ENCODE measurements at regions not wholly inside any gene's neighbourhood (a gene's known extent, or its start where the extent isn't known, plus 50 kb on each side); places are given as distances from the start of the nearest gene placed in this dataset.

DNA sequence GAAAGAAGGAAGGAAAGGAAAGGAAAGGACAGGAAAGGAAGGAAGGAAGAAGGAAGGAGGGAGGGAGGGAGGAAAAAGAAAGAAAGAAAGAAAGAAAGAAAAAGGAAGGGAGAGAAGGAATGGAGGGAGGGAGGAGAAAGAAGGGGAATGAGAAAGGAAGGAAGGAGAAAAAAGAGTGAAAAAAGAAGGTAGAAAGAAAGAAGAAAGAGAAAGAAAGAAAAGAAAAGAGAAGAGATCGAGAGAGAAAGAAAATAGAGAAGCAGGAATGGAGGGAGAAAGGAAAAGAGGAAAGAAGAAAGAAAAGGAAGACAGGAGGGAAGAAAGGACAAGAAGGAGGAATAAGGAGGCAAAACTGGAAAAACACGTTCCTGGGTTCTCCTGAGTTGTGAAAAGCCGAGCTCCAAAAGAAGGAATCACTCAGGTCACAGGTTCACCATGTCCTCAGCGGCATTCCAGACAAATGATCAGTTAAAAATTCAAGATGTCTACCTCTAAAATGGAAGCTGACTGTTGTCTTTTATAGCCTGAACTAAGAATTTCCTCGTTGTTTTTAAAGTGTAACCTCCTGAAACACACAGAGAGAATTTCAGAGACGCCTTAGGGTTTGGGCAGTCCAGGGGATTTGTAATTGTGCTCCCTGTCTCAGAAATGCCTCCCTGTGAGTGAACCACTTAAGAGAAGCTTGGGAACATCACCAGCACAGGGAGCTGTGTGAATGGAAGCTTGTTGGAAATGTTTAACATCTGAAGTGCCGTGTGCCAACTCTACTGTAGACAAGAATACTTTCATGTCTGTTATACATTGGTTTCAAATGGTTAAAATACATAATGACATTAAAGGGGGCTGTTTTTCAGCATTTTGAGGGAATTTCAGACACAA, 80.7 kb downstream of the INHBA start:
- TF ChIP-seq, protein P1, sequence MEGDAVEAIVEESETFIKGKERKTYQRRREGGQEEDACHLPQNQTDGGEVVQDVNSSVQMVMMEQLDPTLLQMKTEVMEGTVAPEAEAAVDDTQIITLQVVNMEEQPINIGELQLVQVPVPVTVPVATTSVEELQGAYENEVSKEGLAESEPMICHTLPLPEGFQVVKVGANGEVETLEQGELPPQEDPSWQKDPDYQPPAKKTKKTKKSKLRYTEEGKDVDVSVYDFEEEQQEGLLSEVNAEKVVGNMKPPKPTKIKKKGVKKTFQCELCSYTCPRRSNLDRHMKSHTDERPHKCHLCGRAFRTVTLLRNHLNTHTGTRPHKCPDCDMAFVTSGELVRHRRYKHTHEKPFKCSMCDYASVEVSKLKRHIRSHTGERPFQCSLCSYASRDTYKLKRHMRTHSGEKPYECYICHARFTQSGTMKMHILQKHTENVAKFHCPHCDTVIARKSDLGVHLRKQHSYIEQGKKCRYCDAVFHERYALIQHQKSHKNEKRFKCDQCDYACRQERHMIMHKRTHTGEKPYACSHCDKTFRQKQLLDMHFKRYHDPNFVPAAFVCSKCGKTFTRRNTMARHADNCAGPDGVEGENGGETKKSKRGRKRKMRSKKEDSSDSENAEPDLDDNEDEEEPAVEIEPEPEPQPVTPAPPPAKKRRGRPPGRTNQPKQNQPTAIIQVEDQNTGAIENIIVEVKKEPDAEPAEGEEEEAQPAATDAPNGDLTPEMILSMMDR (IDR thresholded peaks at IDR 0.05; ENCODE audit: low read depth, low read length) = no peak
- no peak for DNase-seq (ENCODE audit: extremely low read depth, low read depth)

- TF ChIP-seq, protein P1 (IDR thresholded peaks at IDR 0.05; ENCODE audit: low read depth, low read length) = no peak
- no peak for DNase-seq (ENCODE audit: extremely low read depth, low read depth)
These were observed 84.9 kb downstream of the INHBA start for GRCh38 chr7:41617987-41618386.

- DNase-seq (ENCODE audit: extremely low read depth, low read depth) = no peak
- TF ChIP-seq, protein P1 (IDR thresholded peaks at IDR 0.05; ENCODE audit: low read depth, low read length) = no peak
These were observed 90.1 kb downstream of the INHBA start for GRCh38 chr7:41612798-41613197.

- TF ChIP-seq, protein P1 (IDR thresholded peaks at IDR 0.05; ENCODE audit: low read depth, low read length) = no peak
- DNase-seq (ENCODE audit: extremely low read depth, low read depth) = no peak
These were observed 90.5 kb downstream of the INHBA start for GRCh38 chr7:41612386-41612785.

DNA sequence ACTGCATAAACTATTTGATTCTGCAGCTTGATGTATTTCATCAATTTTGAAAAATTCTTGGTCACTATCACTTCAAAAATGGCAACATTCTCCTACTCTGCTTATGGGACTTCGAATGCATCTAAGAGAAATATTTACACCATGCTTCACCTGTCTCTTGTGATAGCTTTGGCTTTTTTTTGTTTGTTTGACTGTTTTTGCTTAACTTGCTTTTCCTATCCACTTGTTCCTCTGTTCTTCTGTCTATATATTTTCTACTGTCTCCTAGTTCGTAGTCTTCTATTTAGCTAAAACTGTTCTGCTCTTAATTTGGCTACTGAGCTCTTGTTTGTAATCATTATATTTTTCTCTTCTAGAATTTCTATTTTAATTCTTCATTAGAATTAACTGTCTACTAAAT, 94.4 kb downstream of the INHBA start:
- TF ChIP-seq, protein P1 (IDR thresholded peaks at IDR 0.05; ENCODE audit: low read depth, low read length) = no peak
- DNase-seq (ENCODE audit: extremely low read depth, low read depth) = no peak

GRCh38 chr7:41603985-41604384, 98.9 kb downstream of the INHBA start:
- DNase-seq (ENCODE audit: extremely low read depth, low read depth) = no peak
- TF ChIP-seq, protein P1 (IDR thresholded peaks at IDR 0.05; ENCODE audit: low read depth, low read length) = no peak

- TF ChIP-seq, protein P1 (IDR thresholded peaks at IDR 0.05; ENCODE audit: low read depth, low read length) = no peak
- no peak for DNase-seq (ENCODE audit: extremely low read depth, low read depth)
These were observed 103.1 kb downstream of the INHBA start for GRCh38 chr7:41599760-41600159.
